ENCODE measurements at regions not wholly inside any gene's neighbourhood (a gene's known extent, or its start where the extent isn't known, plus 50 kb on each side); places are given as distances from the start of the nearest gene placed in this dataset.

DNA sequence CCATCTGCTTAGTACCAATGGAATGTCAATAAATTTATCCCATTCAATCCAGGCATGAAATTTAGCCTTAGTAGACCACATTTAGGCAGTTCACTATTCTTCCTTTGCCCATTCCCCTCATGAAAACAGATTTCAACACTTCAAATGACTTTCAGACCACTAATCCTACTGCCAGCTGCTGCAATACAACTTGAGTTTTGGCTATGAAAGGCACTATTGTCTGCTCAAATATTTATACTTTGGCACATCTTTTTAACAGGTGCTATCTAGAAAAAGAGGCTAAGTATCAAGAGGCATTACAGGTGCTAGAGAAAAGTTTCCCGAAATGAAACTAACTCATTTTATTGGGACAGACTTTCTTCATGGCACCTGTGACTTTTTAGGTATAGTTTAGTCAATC lies 499.8 kb downstream of the C12orf50 start:
- no peaks in the 10 kb centered on the region for H3K4me1 Mint-ChIP-seq (ENCODE audit: low read depth)
- no peaks in the 10 kb centered on the region for H3K27me3 Mint-ChIP-seq
- POLR2A ChIA-PET: no interaction called here
- no peak for DNase-seq
- no peak overlapping the region for H3K27ac Mint-ChIP-seq
- peaks cover 15% of the 10 kb centered on the region for H3K9me3 Mint-ChIP-seq
- intact Hi-C loops (cut with micrococcal nuclease): no loop called here
- TF ChIP-seq, protein P1, sequence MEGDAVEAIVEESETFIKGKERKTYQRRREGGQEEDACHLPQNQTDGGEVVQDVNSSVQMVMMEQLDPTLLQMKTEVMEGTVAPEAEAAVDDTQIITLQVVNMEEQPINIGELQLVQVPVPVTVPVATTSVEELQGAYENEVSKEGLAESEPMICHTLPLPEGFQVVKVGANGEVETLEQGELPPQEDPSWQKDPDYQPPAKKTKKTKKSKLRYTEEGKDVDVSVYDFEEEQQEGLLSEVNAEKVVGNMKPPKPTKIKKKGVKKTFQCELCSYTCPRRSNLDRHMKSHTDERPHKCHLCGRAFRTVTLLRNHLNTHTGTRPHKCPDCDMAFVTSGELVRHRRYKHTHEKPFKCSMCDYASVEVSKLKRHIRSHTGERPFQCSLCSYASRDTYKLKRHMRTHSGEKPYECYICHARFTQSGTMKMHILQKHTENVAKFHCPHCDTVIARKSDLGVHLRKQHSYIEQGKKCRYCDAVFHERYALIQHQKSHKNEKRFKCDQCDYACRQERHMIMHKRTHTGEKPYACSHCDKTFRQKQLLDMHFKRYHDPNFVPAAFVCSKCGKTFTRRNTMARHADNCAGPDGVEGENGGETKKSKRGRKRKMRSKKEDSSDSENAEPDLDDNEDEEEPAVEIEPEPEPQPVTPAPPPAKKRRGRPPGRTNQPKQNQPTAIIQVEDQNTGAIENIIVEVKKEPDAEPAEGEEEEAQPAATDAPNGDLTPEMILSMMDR (IDR thresholded peaks at IDR 0.05): no peak
- CTCF ChIA-PET: no interaction called here
- H3K4me3 Mint-ChIP-seq: no peak overlapping the region
- ATAC-seq: no peak
- H3K36me3 Mint-ChIP-seq (ENCODE audit: low read depth): no peaks in the 10 kb centered on the region

DNA sequence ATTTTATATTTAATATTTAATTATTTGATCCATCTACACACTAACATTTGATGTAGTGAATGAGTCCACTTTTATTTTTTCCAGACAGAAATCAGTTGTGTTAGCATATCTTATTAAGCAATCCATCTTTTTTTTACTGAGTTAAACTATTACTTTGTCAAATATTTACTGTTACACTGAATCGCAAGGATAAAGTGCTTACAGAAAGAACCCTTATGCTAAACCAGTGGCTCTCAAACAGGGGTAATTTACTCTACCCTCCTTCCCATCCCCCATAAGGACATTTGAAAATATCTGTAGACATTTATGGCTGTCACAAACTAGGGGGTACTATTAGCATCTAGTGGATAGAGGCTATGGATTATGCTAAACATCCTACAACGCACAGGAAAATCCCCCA lies 508.2 kb downstream of the C12orf50 start:
- intact Hi-C loops (cut with micrococcal nuclease): no loop called here
- TF ChIP-seq, protein P1 (IDR thresholded peaks at IDR 0.05): no peak
- no peak overlapping the region for H3K4me3 Mint-ChIP-seq

DNA sequence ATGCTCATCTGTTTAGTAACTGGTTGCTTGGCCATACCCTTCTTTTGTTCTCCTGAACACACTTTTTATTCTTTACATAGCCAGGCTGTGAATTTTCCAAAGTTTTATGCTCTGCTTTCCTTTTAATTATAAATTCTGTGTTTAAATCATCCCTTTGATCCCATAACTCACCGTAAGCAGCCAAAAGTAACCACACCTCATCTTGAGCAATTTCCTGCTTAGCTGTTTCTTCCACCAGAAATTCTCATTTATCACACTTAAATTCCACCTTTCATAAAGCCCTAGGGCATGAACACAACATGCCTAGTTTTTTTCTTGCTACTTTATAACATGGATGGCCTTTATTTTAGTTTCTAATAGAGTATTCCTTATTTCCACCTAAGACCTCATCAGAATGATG lies 510.7 kb downstream of the C12orf50 start:
- Mint-ChIP-seq H3K4me1 (ENCODE audit: low read depth) (no peaks in the 10 kb centered on the region), H3K9me3 (no peaks in the 10 kb centered on the region), H3K36me3 (ENCODE audit: low read depth) (no peaks in the 10 kb centered on the region), H3K27ac (no peak overlapping the region), H3K27me3 (no peaks in the 10 kb centered on the region), H3K4me3 (no peak overlapping the region)
- intact Hi-C loops (cut with micrococcal nuclease): no loop called here
- CTCF ChIA-PET: no interaction called here
- POLR2A ChIA-PET: no interaction called here
- TF ChIP-seq, protein P1 (IDR thresholded peaks at IDR 0.05): no peak
- no peak for ATAC-seq
- DNase-seq: no peak

More for the DNA sequence above, 508.2 kb downstream of the C12orf50 start:
- POLR2A ChIA-PET: no interaction called here
- H3K27me3 Mint-ChIP-seq: no peaks in the 10 kb centered on the region
- CTCF ChIA-PET: no interaction called here
- H3K4me1 Mint-ChIP-seq (ENCODE audit: low read depth): no peaks in the 10 kb centered on the region
- no peaks in the 10 kb centered on the region for H3K36me3 Mint-ChIP-seq (ENCODE audit: low read depth)
- H3K27ac Mint-ChIP-seq: no peak overlapping the region
- ATAC-seq: no peak
- H3K9me3 Mint-ChIP-seq: peaks cover 3% of the 10 kb centered on the region
- no peak for DNase-seq

DNA sequence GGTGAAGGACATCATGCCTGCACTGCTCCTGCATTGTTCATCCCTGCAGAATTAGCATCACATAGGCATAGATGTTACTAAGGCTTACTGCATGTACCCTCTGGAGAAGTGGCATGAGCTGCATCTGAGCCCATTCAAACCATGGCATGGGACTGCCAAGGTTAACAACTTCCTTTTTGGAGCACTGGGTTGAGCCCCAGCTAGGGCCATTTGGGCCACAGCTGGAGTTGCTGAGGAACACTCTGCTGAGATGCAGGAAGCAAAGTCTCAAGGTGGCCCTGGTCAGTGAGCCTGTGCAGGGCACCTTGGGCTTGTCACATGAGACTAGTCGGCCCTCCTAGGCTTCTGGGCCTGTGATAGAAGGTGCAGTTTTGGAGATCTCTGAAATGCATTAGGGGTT lies 511.2 kb downstream of the C12orf50 start:
- no peaks in the 10 kb centered on the region for H3K9me3 Mint-ChIP-seq
- no peak overlapping the region for H3K27ac Mint-ChIP-seq
- H3K4me1 Mint-ChIP-seq (ENCODE audit: low read depth): no peaks in the 10 kb centered on the region
- no peak overlapping the region for H3K4me3 Mint-ChIP-seq
- POLR2A ChIA-PET: no interaction called here
- TF ChIP-seq, protein P1 (IDR thresholded peaks at IDR 0.05): no peak
- H3K36me3 Mint-ChIP-seq (ENCODE audit: low read depth): no peaks in the 10 kb centered on the region
- ATAC-seq (no peak), DNase-seq (no peak)
- intact Hi-C loops (cut with micrococcal nuclease): no loop called here
- H3K27me3 Mint-ChIP-seq: no peaks in the 10 kb centered on the region
- CTCF ChIA-PET: no interaction called here

DNA sequence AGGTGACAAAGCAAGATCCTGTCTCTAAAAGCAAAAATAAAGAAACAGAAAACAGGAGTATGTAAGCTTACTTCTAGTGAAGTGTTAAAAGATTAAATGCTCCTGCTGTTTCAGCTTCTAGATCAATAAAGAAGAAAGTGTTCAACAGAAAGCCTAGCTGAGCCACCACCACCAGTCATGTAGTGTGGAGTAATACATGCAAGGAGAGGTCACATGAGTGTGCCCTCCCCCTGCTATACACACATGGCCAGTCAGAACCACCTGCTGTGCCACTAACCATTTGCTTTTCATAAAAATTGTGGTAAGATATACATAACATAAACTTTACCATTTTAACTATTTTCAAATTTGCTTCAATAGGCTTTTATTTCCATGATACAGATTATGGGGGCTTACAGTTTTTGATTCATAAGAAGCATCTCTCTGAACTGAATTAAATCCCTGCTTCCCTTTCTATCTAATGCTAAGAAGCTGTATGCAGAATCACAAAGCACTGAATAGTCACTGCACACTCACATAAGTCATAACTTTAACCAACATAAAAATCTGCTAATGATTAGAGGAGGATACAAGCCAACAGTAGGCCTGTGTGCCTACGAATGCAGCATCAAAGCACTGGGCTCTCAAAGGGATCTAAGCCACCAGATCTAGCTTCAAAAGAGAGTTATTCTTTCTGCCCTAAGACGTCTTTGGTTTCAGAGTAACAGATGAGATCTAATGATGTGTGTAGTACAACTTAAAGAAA lies 515.5 kb downstream of the C12orf50 start:
- ATAC-seq: no peak
- CTCF ChIA-PET: interaction anchor here (1.1 kb wide), 1 partner anchor 18 kb away, joined by 3 read pairs; no protein-coding TSS in a partner anchor
- POLR2A ChIA-PET: no interaction called here
- intact Hi-C loops (cut with micrococcal nuclease): no loop called here
- Mint-ChIP-seq H3K4me3 (no peak overlapping the region), H3K9me3 (no peaks in the 10 kb centered on the region), H3K4me1 (ENCODE audit: low read depth) (no peaks in the 10 kb centered on the region), H3K27ac (no peak overlapping the region), H3K27me3 (no peaks in the 10 kb centered on the region), H3K36me3 (ENCODE audit: low read depth) (no peaks in the 10 kb centered on the region)
- no peak for DNase-seq
- TF ChIP-seq, protein P1 (IDR thresholded peaks at IDR 0.05): no peak
